ENCODE measurements at regions not wholly inside any gene's neighbourhood (a gene's known extent, or its start where the extent isn't known, plus 50 kb on each side); places are given as distances from the start of the nearest gene placed in this dataset.

DNA sequence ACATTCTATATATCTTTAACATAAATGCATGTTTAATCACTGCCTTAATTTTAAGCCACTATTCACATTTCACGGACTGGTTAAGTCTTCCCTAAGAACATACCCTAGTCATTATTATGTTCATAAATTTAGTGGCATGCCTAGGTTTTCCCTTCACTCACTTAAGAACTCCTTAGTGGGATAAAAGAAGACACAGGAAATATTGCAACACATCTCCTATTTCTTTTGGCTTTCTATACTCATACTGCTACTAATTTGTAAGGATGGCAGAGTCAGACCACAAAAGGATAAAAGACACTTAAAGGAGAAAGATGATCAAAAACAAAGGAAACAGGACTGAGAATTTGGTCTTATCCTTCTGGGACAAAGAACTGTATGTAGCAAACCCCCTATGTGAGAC is 951.4 kb downstream of the SORCS3 start:
- no peak for ATAC-seq
- Mint-ChIP-seq H3K9me3 (no peaks in the 10 kb centered on the region), H3K4me1 (peaks cover 9% of the 10 kb centered on the region), H3K4me3 (no peak overlapping the region), H3K36me3 (no peaks in the 10 kb centered on the region), H3K27ac (no peak overlapping the region), H3K27me3 (ENCODE audit: low read depth) (no peaks in the 10 kb centered on the region)
- TF ChIP-seq, protein P1, sequence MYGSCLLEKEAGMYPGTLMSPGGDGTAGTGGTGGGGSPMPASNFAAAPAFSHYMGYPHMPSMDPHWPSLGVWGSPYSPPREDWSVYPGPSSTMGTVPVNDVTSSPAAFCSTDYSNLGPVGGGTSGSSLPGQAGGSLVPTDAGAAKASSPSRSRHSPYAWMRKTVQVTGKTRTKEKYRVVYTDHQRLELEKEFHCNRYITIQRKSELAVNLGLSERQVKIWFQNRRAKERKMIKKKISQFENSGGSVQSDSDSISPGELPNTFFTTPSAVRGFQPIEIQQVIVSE (CRISPR knock-in tag; IDR thresholded peaks at IDR 0.05; ENCODE audit: borderline replicate concordance): no peak
- TF ChIP-seq SOX15 (CRISPR knock-in tag; IDR thresholded peaks at IDR 0.05) (no peak), CREM (CRISPR knock-in tag; IDR thresholded peaks at IDR 0.05) (no peak), IRF2 (CRISPR knock-in tag; IDR thresholded peaks at IDR 0.05; ENCODE audit: borderline replicate concordance, low read depth) (no peak), AFF4 (CRISPR knock-in tag; IDR thresholded peaks at IDR 0.05; ENCODE audit: borderline replicate concordance) (no peak), ZNF121 (CRISPR knock-in tag; IDR thresholded peaks at IDR 0.05) (no peak), NFE2L1 (CRISPR knock-in tag; IDR thresholded peaks at IDR 0.05) (no peak), CBFB (CRISPR knock-in tag; IDR thresholded peaks at IDR 0.05; ENCODE audit: low read depth) (no peak), NR1H2 (CRISPR knock-in tag; IDR thresholded peaks at IDR 0.05) (no peak), USF1 (CRISPR knock-in tag; IDR thresholded peaks at IDR 0.05) (no peak), GABPB1 (CRISPR knock-in tag; IDR thresholded peaks at IDR 0.05) (no peak), ZMAT4 (CRISPR knock-in tag; IDR thresholded peaks at IDR 0.05) (no peak), TCF7 (CRISPR knock-in tag; IDR thresholded peaks at IDR 0.05; ENCODE audit: low read depth) (no peak), MYBL2 (CRISPR knock-in tag; IDR thresholded peaks at IDR 0.05) (no peak)
- TF ChIP-seq, protein P2, sequence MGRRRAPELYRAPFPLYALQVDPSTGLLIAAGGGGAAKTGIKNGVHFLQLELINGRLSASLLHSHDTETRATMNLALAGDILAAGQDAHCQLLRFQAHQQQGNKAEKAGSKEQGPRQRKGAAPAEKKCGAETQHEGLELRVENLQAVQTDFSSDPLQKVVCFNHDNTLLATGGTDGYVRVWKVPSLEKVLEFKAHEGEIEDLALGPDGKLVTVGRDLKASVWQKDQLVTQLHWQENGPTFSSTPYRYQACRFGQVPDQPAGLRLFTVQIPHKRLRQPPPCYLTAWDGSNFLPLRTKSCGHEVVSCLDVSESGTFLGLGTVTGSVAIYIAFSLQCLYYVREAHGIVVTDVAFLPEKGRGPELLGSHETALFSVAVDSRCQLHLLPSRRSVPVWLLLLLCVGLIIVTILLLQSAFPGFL (CRISPR knock-in tag; IDR thresholded peaks at IDR 0.05; ENCODE audit: borderline replicate concordance): no peak
- TF ChIP-seq, protein P3, sequence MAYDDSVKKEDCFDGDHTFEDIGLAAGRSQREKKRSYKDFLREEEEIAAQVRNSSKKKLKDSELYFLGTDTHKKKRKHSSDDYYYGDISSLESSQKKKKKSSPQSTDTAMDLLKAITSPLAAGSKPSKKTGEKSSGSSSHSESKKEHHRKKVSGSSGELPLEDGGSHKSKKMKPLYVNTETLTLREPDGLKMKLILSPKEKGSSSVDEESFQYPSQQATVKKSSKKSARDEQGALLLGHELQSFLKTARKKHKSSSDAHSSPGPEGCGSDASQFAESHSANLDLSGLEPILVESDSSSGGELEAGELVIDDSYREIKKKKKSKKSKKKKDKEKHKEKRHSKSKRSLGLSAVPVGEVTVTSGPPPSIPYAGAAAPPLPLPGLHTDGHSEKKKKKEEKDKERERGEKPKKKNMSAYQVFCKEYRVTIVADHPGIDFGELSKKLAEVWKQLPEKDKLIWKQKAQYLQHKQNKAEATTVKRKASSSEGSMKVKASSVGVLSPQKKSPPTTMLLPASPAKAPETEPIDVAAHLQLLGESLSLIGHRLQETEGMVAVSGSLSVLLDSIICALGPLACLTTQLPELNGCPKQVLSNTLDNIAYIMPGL (CRISPR knock-in tag; IDR thresholded peaks at IDR 0.05): no peak
- TF ChIP-seq, protein P4, sequence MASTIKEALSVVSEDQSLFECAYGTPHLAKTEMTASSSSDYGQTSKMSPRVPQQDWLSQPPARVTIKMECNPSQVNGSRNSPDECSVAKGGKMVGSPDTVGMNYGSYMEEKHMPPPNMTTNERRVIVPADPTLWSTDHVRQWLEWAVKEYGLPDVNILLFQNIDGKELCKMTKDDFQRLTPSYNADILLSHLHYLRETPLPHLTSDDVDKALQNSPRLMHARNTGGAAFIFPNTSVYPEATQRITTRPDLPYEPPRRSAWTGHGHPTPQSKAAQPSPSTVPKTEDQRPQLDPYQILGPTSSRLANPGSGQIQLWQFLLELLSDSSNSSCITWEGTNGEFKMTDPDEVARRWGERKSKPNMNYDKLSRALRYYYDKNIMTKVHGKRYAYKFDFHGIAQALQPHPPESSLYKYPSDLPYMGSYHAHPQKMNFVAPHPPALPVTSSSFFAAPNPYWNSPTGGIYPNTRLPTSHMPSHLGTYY (CRISPR knock-in tag; IDR thresholded peaks at IDR 0.05): no peak
- no peak for DNase-seq (ENCODE audit: low spot score)
- ChIA-PET CTCF (no interaction called here), POLR2A (no interaction called here)
